ENCODE measurements at regions not wholly inside any gene's neighbourhood (a gene's known extent, or its start where the extent isn't known, plus 50 kb on each side); places are given as distances from the start of the nearest gene placed in this dataset.

GRCh38 chr1:101540161-101540560, 303.3 kb downstream of the S1PR1 start:
- Histone ChIP-seq H3K27ac (no peak overlapping the region), H3K36me3 (replicated peaks) (no peaks in the 10 kb centered on the region), H3K27me3 (replicated peaks) (no peaks in the 10 kb centered on the region), H3K4me3 (ENCODE audit: low read depth, low read length) (no peak overlapping the region)
- in situ Hi-C loops (cut with HindIII; ENCODE audit: low pct_ligation_motif_present, low sequenced_read_pairs): no loop called here
- no peak for TF ChIP-seq CTCF (IDR thresholded peaks at IDR 0.05; ENCODE audit: low read depth, low read length, missing control alignments)
- no peak for DNase-seq

- Histone ChIP-seq H3K27me3 (replicated peaks) (no peaks in the 10 kb centered on the region), H3K36me3 (replicated peaks) (no peaks in the 10 kb centered on the region), H3K4me3 (ENCODE audit: low read depth, low read length) (no peak overlapping the region), H3K27ac (no peak overlapping the region)
- no peak for DNase-seq
- no peak for TF ChIP-seq CTCF (IDR thresholded peaks at IDR 0.05; ENCODE audit: low read depth, low read length, missing control alignments)
- in situ Hi-C loops (cut with HindIII; ENCODE audit: low pct_ligation_motif_present, low sequenced_read_pairs): no loop called here
Observed at GRCh38 chr1:101546885-101547284, 310.1 kb downstream of the S1PR1 start.

- Histone ChIP-seq H3K36me3 (replicated peaks) (no peaks in the 10 kb centered on the region), H3K4me3 (ENCODE audit: low read depth, low read length) (no peak overlapping the region), H3K27ac (no peak overlapping the region), H3K27me3 (replicated peaks) (no peaks in the 10 kb centered on the region)
- DNase-seq: no peak
- TF ChIP-seq CTCF (IDR thresholded peaks at IDR 0.05; ENCODE audit: low read depth, low read length, missing control alignments): no peak
- in situ Hi-C loops (cut with HindIII; ENCODE audit: low pct_ligation_motif_present, low sequenced_read_pairs): no loop called here
Observed at GRCh38 chr1:101547357-101547756, 310.5 kb downstream of the S1PR1 start.

GRCh38 chr1:101548376-101548775, 311.6 kb downstream of the S1PR1 start:
- no peak for TF ChIP-seq CTCF (IDR thresholded peaks at IDR 0.05; ENCODE audit: low read depth, low read length, missing control alignments)
- in situ Hi-C loops (cut with HindIII; ENCODE audit: low pct_ligation_motif_present, low sequenced_read_pairs): no loop called here

GRCh38 chr1:101550581-101550980, 313.8 kb downstream of the S1PR1 start:
- H3K27ac ChIP-seq: no peak overlapping the region
- H3K27me3 ChIP-seq (replicated peaks): no peaks in the 10 kb centered on the region
- DNase-seq: no peak
- in situ Hi-C loops (cut with HindIII; ENCODE audit: low pct_ligation_motif_present, low sequenced_read_pairs): no loop called here
- H3K4me3 ChIP-seq (ENCODE audit: low read depth, low read length): no peak overlapping the region
- TF ChIP-seq CTCF (IDR thresholded peaks at IDR 0.05; ENCODE audit: low read depth, low read length, missing control alignments): no peak
- no peaks in the 10 kb centered on the region for H3K36me3 ChIP-seq (replicated peaks)

More at GRCh38 chr1:101548376-101548775, 311.6 kb downstream of the S1PR1 start:
- DNase-seq: no peak
- H3K36me3 ChIP-seq (replicated peaks): no peaks in the 10 kb centered on the region
- no peak overlapping the region for H3K4me3 ChIP-seq (ENCODE audit: low read depth, low read length)
- no peak overlapping the region for H3K27ac ChIP-seq
- H3K27me3 ChIP-seq (replicated peaks): no peaks in the 10 kb centered on the region

- in situ Hi-C loops (cut with HindIII; ENCODE audit: low pct_ligation_motif_present, low sequenced_read_pairs): no loop called here
- DNase-seq: no peak
Observed at GRCh38 chr1:101566883-101567538, 330.2 kb downstream of the S1PR1 start.

More at GRCh38 chr1:101566883-101567538, 330.2 kb downstream of the S1PR1 start:
- no peak overlapping the region for H3K4me3 ChIP-seq (ENCODE audit: low read depth, low read length)
- no peaks in the 10 kb centered on the region for H3K27me3 ChIP-seq (replicated peaks)
- no peak overlapping the region for H3K27ac ChIP-seq
- TF ChIP-seq CTCF (IDR thresholded peaks at IDR 0.05; ENCODE audit: low read depth, low read length, missing control alignments): no peak
- no peaks in the 10 kb centered on the region for H3K36me3 ChIP-seq (replicated peaks)
